IMR-90 (cell line): ENCODE measurements at regions not wholly inside any gene's neighbourhood (a gene's known extent, or its start where the extent isn't known, plus 50 kb on each side); places are given as distances from the start of the nearest gene placed in this dataset.

ENCODE experiments used
- ATAC-seq: fragments of 200-7000 bp; cut with Tn5 transposase; 2 replicates; pipeline ENCODE4 v1.9.1; 2020; ENCODE audit warnings: low read depth, mild to moderate bottlenecking, moderate library complexity
- BruUV-seq: library from RNA; stranded (reverse); fragments of 400-500 nt; replicated peaks from 2 replicates; lab custom pipeline; 2021; lab: Mats Ljungman, UMichigan
- CTCF ChIA-PET: fragments of 300-600 bp; formaldehyde crosslinking; extraction: SDS; loops from one replicate; lab custom pipeline; 2021; ENCODE audit warnings: antibody characterized with exemption; lab: Yijun Ruan, JAX
- POLR2A ChIA-PET: fragments of 300-600 bp; sonication (Branson Sonifier 250); formaldehyde crosslinking; loops from one replicate; lab custom pipeline; 2022; ENCODE audit warnings: antibody characterized with exemption; ENCODE audit not compliant: unreplicated experiment; lab: Charles Lee
- DNase-seq: peaks from one replicate; pipeline ENCODE4 v3.0.0; 2013
- H2AFZ ChIP-seq: replicated peaks from 2 replicates; pipeline ENCODE3; 2013; ENCODE audit warnings: low read length, mild to moderate bottlenecking; ENCODE audit not compliant: poor library complexity
- H2AK5ac ChIP-seq: 2 replicates; pipeline ENCODE4 v1.6.1; 2013; ENCODE audit warnings: low read depth, low read length, inconsistent platforms
- H2AK9ac ChIP-seq: replicated peaks from 2 replicates; pipeline ENCODE3; 2013; ENCODE audit warnings: mild to moderate bottlenecking, low read depth, low read length, moderate library complexity; ENCODE audit not compliant: poor library complexity
- H2BK120ac ChIP-seq: 2 replicates; pipeline ENCODE4 v1.6.1; 2013; ENCODE audit warnings: low read depth, low read length, inconsistent platforms
- H2BK15ac ChIP-seq: 3 replicates; pipeline ENCODE4 v1.6.1; 2013; ENCODE audit warnings: low read depth, low read length, inconsistent platforms
- H2BK20ac ChIP-seq: 2 replicates; pipeline ENCODE4 v1.6.1; 2013; ENCODE audit warnings: low read depth, mild to moderate bottlenecking, inconsistent platforms, low read length, moderate library complexity
- H2BK5ac ChIP-seq: 2 replicates; pipeline ENCODE4 v1.6.1; 2013; ENCODE audit warnings: mild to moderate bottlenecking, low read depth, low read length, inconsistent platforms; ENCODE audit not compliant: poor library complexity, severe bottlenecking
- H3K14ac ChIP-seq: replicated peaks from 2 replicates; pipeline ENCODE4 v1.6.1; 2013; ENCODE audit warnings: low read depth, low read length, inconsistent platforms
- H3K18ac ChIP-seq: 2 replicates; pipeline ENCODE4 v1.6.1; 2013; ENCODE audit warnings: low read depth, low read length, control low read depth
- H3K23ac ChIP-seq: 2 replicates; pipeline ENCODE4 v1.6.1; 2013; ENCODE audit warnings: low read depth, low read length, inconsistent platforms
- H3K27ac ChIP-seq: 2 replicates; pipeline ENCODE4 v1.5.1; 2013; ENCODE audit warnings: mild to moderate bottlenecking, control low read depth, low read length; ENCODE audit not compliant: insufficient read depth
- H3K27me3 ChIP-seq: 2 replicates; pipeline ENCODE4 v1.6.1; 2013; ENCODE audit warnings: low read length; ENCODE audit not compliant: control insufficient read depth, insufficient read depth
- H3K36me3 ChIP-seq: 2 replicates; pipeline ENCODE4 v1.6.1; 2013; ENCODE audit warnings: low read length, mixed read lengths; ENCODE audit not compliant: control insufficient read depth, insufficient read depth
- H3K4ac ChIP-seq: 2 replicates; pipeline ENCODE4 v1.6.1; 2013; ENCODE audit warnings: low read depth, low read length, inconsistent platforms
- H3K4me1 ChIP-seq: 2 replicates; pipeline ENCODE4 v1.6.1; 2013; ENCODE audit warnings: low read length, mixed read lengths; ENCODE audit not compliant: control insufficient read depth, insufficient read depth
- H3K4me2 ChIP-seq: 2 replicates; pipeline ENCODE4 v1.6.1; 2013; ENCODE audit warnings: low read depth, mild to moderate bottlenecking, control low read depth, low read length, moderate library complexity
- H3K4me3 ChIP-seq: 2 replicates; pipeline ENCODE4 v1.5.1; 2013; ENCODE audit warnings: low read depth, mild to moderate bottlenecking, control low read depth, low read length, moderate library complexity; ENCODE audit not compliant: insufficient read depth
- H3K56ac ChIP-seq: 2 replicates; pipeline ENCODE4 v1.6.1; 2013; ENCODE audit warnings: low read length, inconsistent platforms; ENCODE audit not compliant: insufficient read depth; ENCODE audit errors: extremely low read depth
- H3K79me1 ChIP-seq, 2 experiments: 2 replicates each; pipeline ENCODE4 v1.6.1; 2013; ENCODE audit warnings: low read length in 2 of 2, inconsistent platforms in 1 of 2, low read depth in 1 of 2
- H3K9ac ChIP-seq: 2 replicates; pipeline ENCODE4 v1.6.1; 2013; ENCODE audit warnings: low read depth, low read length, control low read depth
- H3K9me1 ChIP-seq: 2 replicates; pipeline ENCODE4 v1.6.1; 2013; ENCODE audit warnings: low read length, inconsistent platforms; ENCODE audit not compliant: insufficient read depth
- H3K9me3 ChIP-seq: 2 replicates; pipeline ENCODE4 v1.6.1; 2013; ENCODE audit warnings: low read length; ENCODE audit not compliant: control insufficient read depth, insufficient read depth
- H4K20me1 ChIP-seq: 2 replicates; pipeline ENCODE4 v1.6.1; 2013; ENCODE audit warnings: low read length, inconsistent platforms; ENCODE audit not compliant: insufficient read depth
- H4K5ac ChIP-seq: 2 replicates; pipeline ENCODE4 v1.6.1; 2013; ENCODE audit warnings: mild to moderate bottlenecking, low read depth, low read length, control low read depth
- H4K8ac ChIP-seq, 2 experiments: 2 replicates each; pipeline ENCODE4 v1.6.1; 2013; ENCODE audit warnings: low read depth in 2 of 2, low read length in 2 of 2, control low read depth in 1 of 2, inconsistent platforms in 1 of 2
- H4K91ac ChIP-seq: 2 replicates; pipeline ENCODE4 v1.6.1; 2013; ENCODE audit warnings: low read depth, low read length, inconsistent platforms; ENCODE audit not compliant: insufficient read depth
- CEBPB ChIP-seq: IDR thresholded peaks from 2 replicates; pipeline ENCODE4 v1.6.1; 2012; ENCODE audit warnings: low read depth, low read length, improper control_type of control experiment
- CHD1 ChIP-seq: IDR thresholded peaks from 2 replicates; pipeline ENCODE4 v1.6.1; 2012; ENCODE audit warnings: low read depth, low read length, improper control_type of control experiment
- ELK1 ChIP-seq: fragments of 150-350 bp; IDR thresholded peaks from 2 replicates; pipeline ENCODE4 v1.6.1; 2016; ENCODE audit warnings: low read depth, mild to moderate bottlenecking, low read length, moderate library complexity, borderline replicate concordance
- FOS ChIP-seq: fragments of 150-350 bp; IDR thresholded peaks from 2 replicates; pipeline ENCODE4 v1.6.1; 2016; ENCODE audit warnings: low read depth, low read length
- MAFK ChIP-seq: IDR thresholded peaks from 2 replicates; pipeline ENCODE4 v1.6.1; 2012; ENCODE audit warnings: low read depth, low read length, improper control_type of control experiment
- NFE2L2 ChIP-seq: fragments of 150-350 bp; IDR thresholded peaks from 2 replicates; pipeline ENCODE4 v1.6.1; 2016; ENCODE audit warnings: low read depth, mild to moderate bottlenecking, low read length
- SMC3 ChIP-seq: fragments of 150-350 bp; IDR thresholded peaks from 2 replicates; pipeline ENCODE4 v1.6.1; 2016; ENCODE audit warnings: low read depth, mild to moderate bottlenecking, antibody characterized with exemption, low read length, moderate library complexity
- USF2 ChIP-seq: fragments of 150-350 bp; IDR thresholded peaks from 2 replicates; pipeline ENCODE4 v1.6.1; 2017; ENCODE audit warnings: mild to moderate bottlenecking, antibody characterized with exemption, low read length, low read depth
- whole genome bisulfite sequencing, 2 experiments: methylation state at CpG; one replicate each; pipeline versions ENCODE4 v1.1.5 to v1.1.7; 2013; ENCODE audit warnings: missing lambda C conversion rate in 2 of 2; ENCODE audit not compliant: insufficient read length in 1 of 2; ENCODE audit errors: extremely low coverage in 2 of 2; 5-methylcytosine and 5-hydroxymethylcytosine counted together
- dilution Hi-C: fragments of 300-500 bp; cut with HindIII; formaldehyde crosslinking; loops from one replicate; pipeline ENCODE4 v1.14.3; 2018; ENCODE audit warnings: low sequenced_read_pairs; ENCODE audit not compliant: unreplicated experiment
- in situ Hi-C: fragments of 300-500 bp; cut with MboI; formaldehyde crosslinking; loops from 3 replicates; pipeline ENCODE4 v1.14.3; 2019; ENCODE audit warnings: low sequenced_read_pairs, inconsistent platforms, mixed read lengths
- intact Hi-C: fragments of 100-400 bp; cut with micrococcal nuclease; formaldehyde crosslinking; loops from 2 replicates; pipeline ENCODE4 v1.10.0; 2022

GRCh38 chr3:164458986-164459385, 619.3 kb downstream of the SI start:
- Histone ChIP-seq H3K4ac (no peak overlapping the region), H3K23ac (no peak overlapping the region), H3K14ac (no peak overlapping the region), H3K27me3 (no peaks in the 10 kb centered on the region), H2AFZ (no peak overlapping the region), H2BK120ac (no peak overlapping the region), H4K91ac (no peak overlapping the region), H3K4me2 (no peak overlapping the region), H4K20me1 (no peaks in the 10 kb centered on the region), H3K79me1 (no peaks in the 10 kb centered on the region), H2AK5ac (no peak overlapping the region), H3K9me1 (no peaks in the 10 kb centered on the region), H3K4me1 (no peaks in the 10 kb centered on the region), H3K4me3 (no peak overlapping the region), H2AK9ac (no peak overlapping the region), H3K9me3 (peaks cover 9% of the 10 kb centered on the region), H3K36me3 (no peaks in the 10 kb centered on the region), H3K18ac (no peak overlapping the region), H4K8ac (no peak overlapping the region), H2BK5ac (no peak overlapping the region), H3K9ac (no peak overlapping the region), H4K5ac (no peak overlapping the region), H3K56ac (no peak overlapping the region), H2BK20ac (no peak overlapping the region), H2BK15ac (no peak overlapping the region), H3K27ac (no peak overlapping the region)
- no CpG with 5 or more reads among the region's 4 CpGs for WGBS, 2 experiments
- intact Hi-C loops: no loop called here
- no peak for TF ChIP-seq USF2
- no peak for TF ChIP-seq ELK1
- no peak for TF ChIP-seq FOS
- TF ChIP-seq CHD1: no peak
- no peak for TF ChIP-seq MAFK
- no peak for TF ChIP-seq SMC3
- no peak for TF ChIP-seq NFE2L2
- TF ChIP-seq CEBPB: no peak
- BruUV-seq: no TSS peak
- in situ Hi-C loops: no loop called here
- dilution Hi-C loops: no loop called here
- ChIA-PET POLR2A (no interaction called here), CTCF (no interaction called here)
- ATAC-seq: no peak
- DNase-seq: no peak
